ENCODE measurements at regions not wholly inside any gene's neighbourhood (a gene's known extent, or its start where the extent isn't known, plus 50 kb on each side); places are given as distances from the start of the nearest gene placed in this dataset.

GRCh38 chr1:43015269-43015668, 56.6 kb upstream of the SLC2A1 start:
- TF ChIP-seq, protein P1, sequence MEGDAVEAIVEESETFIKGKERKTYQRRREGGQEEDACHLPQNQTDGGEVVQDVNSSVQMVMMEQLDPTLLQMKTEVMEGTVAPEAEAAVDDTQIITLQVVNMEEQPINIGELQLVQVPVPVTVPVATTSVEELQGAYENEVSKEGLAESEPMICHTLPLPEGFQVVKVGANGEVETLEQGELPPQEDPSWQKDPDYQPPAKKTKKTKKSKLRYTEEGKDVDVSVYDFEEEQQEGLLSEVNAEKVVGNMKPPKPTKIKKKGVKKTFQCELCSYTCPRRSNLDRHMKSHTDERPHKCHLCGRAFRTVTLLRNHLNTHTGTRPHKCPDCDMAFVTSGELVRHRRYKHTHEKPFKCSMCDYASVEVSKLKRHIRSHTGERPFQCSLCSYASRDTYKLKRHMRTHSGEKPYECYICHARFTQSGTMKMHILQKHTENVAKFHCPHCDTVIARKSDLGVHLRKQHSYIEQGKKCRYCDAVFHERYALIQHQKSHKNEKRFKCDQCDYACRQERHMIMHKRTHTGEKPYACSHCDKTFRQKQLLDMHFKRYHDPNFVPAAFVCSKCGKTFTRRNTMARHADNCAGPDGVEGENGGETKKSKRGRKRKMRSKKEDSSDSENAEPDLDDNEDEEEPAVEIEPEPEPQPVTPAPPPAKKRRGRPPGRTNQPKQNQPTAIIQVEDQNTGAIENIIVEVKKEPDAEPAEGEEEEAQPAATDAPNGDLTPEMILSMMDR (IDR thresholded peaks at IDR 0.05), result no peak
- TF ChIP-seq POLR2A (IDR thresholded peaks at IDR 0.05), result no peak

Measured in body of pancreas (tissue), 4 donors.